ENCODE measurements at regions not wholly inside any gene's neighbourhood (a gene's known extent, or its start where the extent isn't known, plus 50 kb on each side); places are given as distances from the start of the nearest gene placed in this dataset.

GRCh38 chr3:106343811-106344210 is 475.0 kb upstream of the CBLB start:
- no peaks in the 10 kb centered on the region for H3K27me3 ChIP-seq (ENCODE audit: control insufficient read depth, insufficient read depth, low read length)
- ChIA-PET POLR2A (no interaction called here), CTCF (no interaction called here)
- DNase-seq (ENCODE audit: low read depth): no peak
- no peaks in the 10 kb centered on the region for H3K36me3 ChIP-seq (ENCODE audit: control insufficient read depth, insufficient read depth, low read length)
- no peak for TF ChIP-seq CTCF (IDR thresholded peaks at IDR 0.05; ENCODE audit: insufficient read depth, low read depth, low read length)
- no peak overlapping the region for H3K4me3 ChIP-seq (ENCODE audit: low read depth, low read length)

DNA sequence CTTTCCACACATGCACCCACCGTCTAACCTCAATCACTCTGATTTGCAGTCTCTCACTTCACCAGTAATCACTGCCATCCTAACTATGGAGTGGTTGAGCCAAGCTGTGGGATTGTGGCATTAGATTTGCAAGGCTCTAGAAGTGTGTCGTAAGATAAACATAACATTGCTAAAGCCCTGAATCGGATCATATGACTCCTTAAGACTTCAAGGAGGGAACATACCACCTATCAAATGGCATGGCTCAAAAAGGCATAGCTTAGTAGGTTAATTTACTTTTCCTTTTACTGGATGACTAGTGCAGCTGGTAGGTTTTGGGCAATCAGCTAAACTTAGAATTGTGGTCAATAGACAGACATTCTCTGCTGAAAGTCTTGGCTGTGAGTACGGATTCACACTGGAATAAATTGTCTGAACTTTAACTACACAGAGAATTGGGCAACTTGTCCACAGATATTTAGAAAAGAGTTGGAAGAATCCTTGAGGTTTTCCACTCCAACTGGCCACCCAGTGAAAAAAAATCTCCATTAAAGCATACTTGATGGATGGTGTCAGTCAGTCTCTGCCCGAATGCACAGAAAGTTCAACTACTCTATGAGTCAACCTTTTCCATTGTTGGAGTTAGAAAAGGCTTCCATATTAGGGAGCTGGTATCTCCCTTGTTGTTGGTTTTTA is 476.7 kb upstream of the CBLB start:
- CTCF ChIA-PET: interaction anchor here (0.5 to 1.0 kb wide), 4 partner anchors 98 to 721 kb away, joined by 3 to 4 read pairs (median 3); no protein-coding TSS in a partner anchor
- POLR2A ChIA-PET: interaction anchor here (0.5 to 0.6 kb wide), 3 partner anchors 25 to 795 kb away, joined by 3 to 5 read pairs (median 3); no protein-coding TSS in a partner anchor
- no peak for TF ChIP-seq CTCF (IDR thresholded peaks at IDR 0.05; ENCODE audit: insufficient read depth, low read depth, low read length)
- no peaks in the 10 kb centered on the region for H3K27me3 ChIP-seq (ENCODE audit: control insufficient read depth, insufficient read depth, low read length)
- peak; percentile 97 for DNase-seq (ENCODE audit: low read depth)
- H3K36me3 ChIP-seq (ENCODE audit: control insufficient read depth, insufficient read depth, low read length): no peaks in the 10 kb centered on the region
- no peak overlapping the region for H3K4me3 ChIP-seq (ENCODE audit: low read depth, low read length)

DNA sequence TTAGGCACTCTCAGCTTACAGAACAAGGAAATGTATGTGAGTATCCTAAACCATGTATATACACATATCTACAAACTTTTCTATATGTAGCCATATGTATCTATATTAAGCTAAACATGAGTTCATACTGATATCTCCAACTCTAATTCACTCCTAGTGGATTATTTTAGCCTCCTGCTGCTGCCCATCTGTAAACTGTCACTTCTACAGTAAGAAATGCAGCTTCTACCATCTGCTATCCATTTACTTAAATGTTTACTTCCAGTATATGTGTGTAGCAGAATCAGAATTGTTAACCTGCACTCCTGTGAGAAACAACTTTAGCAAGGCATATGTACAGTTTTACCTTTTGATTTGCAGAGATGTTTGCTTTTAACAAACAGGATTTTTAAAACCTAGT is 478.5 kb upstream of the CBLB start:
- H3K36me3 ChIP-seq (ENCODE audit: control insufficient read depth, insufficient read depth, low read length): no peaks in the 10 kb centered on the region
- ChIA-PET CTCF (interaction anchor here (1.8 to 1.9 kb wide), 2 partner anchors 16 to 262 kb away, joined by 4 to 5 read pairs; no protein-coding TSS in a partner anchor), POLR2A (no interaction called here)
- H3K4me3 ChIP-seq (ENCODE audit: low read depth, low read length): no peak overlapping the region
- DNase-seq (ENCODE audit: low read depth): no peak
- TF ChIP-seq CTCF (IDR thresholded peaks at IDR 0.05; ENCODE audit: insufficient read depth, low read depth, low read length): no peak
- no peaks in the 10 kb centered on the region for H3K27me3 ChIP-seq (ENCODE audit: control insufficient read depth, insufficient read depth, low read length)

- no peak for TF ChIP-seq CTCF (IDR thresholded peaks at IDR 0.05; ENCODE audit: insufficient read depth, low read depth, low read length)
- Histone ChIP-seq H3K4me3 (ENCODE audit: low read depth, low read length) (no peak overlapping the region), H3K27me3 (ENCODE audit: control insufficient read depth, insufficient read depth, low read length) (no peaks in the 10 kb centered on the region), H3K36me3 (ENCODE audit: control insufficient read depth, insufficient read depth, low read length) (no peaks in the 10 kb centered on the region)
- ChIA-PET POLR2A (no interaction called here), CTCF (interaction anchor here (1.8 to 1.9 kb wide), 2 partner anchors 15 to 261 kb away, joined by 4 to 5 read pairs; no protein-coding TSS in a partner anchor)
- DNase-seq (ENCODE audit: low read depth): no peak
Observed at GRCh38 chr3:106348139-106348690, 479.4 kb upstream of the CBLB start.

- CTCF ChIA-PET: interaction anchor here (1.0 to 1.9 kb wide), 2 partner anchors 14 to 260 kb away, joined by 4 read pairs; no protein-coding TSS in a partner anchor
- Histone ChIP-seq H3K36me3 (ENCODE audit: control insufficient read depth, insufficient read depth, low read length) (no peaks in the 10 kb centered on the region), H3K27me3 (ENCODE audit: control insufficient read depth, insufficient read depth, low read length) (no peaks in the 10 kb centered on the region), H3K4me3 (ENCODE audit: low read depth, low read length) (no peak overlapping the region)
- POLR2A ChIA-PET: interaction anchor here (0.6 kb wide), 1 partner anchor 230 kb away, joined by 3 read pairs; no protein-coding TSS in a partner anchor
- no peak for DNase-seq (ENCODE audit: low read depth)
- no peak for TF ChIP-seq CTCF (IDR thresholded peaks at IDR 0.05; ENCODE audit: insufficient read depth, low read depth, low read length)
Observed at GRCh38 chr3:106349191-106349881, 480.5 kb upstream of the CBLB start.
